Endothelial cell of umbilical vein (primary cell): ENCODE measurements at regions not wholly inside any gene's neighbourhood (a gene's known extent, or its start where the extent isn't known, plus 50 kb on each side); places are given as distances from the start of the nearest gene placed in this dataset.

Source experiments
- BruUV-seq: library from RNA; stranded (reverse); fragments of 400-500 nt; replicated peaks from 2 replicates; lab custom pipeline; 2021; lab: Mats Ljungman, UMichigan
- CTCF ChIA-PET: fragments of 300-600, 350-600 bp; sonication (Branson Sonifier 250); formaldehyde crosslinking; loops from one replicate; lab custom pipeline; 2021; ENCODE audit warnings: antibody characterized with exemption, inconsistent platforms; lab: Charles Lee
- POLR2A ChIA-PET: fragments of 300-600, 350-600 bp; sonication (Branson Sonifier 250); formaldehyde crosslinking; loops from one replicate; lab custom pipeline; 2021; ENCODE audit warnings: antibody characterized with exemption, inconsistent platforms; lab: Charles Lee
- DNase-seq: peaks from one replicate; pipeline ENCODE4 v3.0.0-alpha.2; 2011; ENCODE audit warnings: low read depth, low spot score
- FAIRE-seq: peaks from 2 replicates; lab custom pipeline; 2011; peaks lifted over from hg19 to GRCh38; lab: Jason Lieb, UNC
- H2AFZ ChIP-seq: 2 replicates; pipeline ENCODE4 v1.6.0; 2012; ENCODE audit warnings: low read depth, low read length, control low read depth, inconsistent platforms
- H3K27ac ChIP-seq: 2 replicates; pipeline ENCODE4 v1.5.1; 2011; ENCODE audit warnings: low read depth, mild to moderate bottlenecking, control low read depth, low read length, moderate library complexity; ENCODE audit not compliant: insufficient read depth
- H3K27me3 ChIP-seq, 2 experiments: 2 replicates each; pipeline versions ENCODE4 v1.6.0 to v1.6.1; 2011; ENCODE audit warnings: low read length in 2 of 2, mixed read lengths in 1 of 2; ENCODE audit not compliant: control insufficient read depth in 2 of 2, insufficient read depth in 2 of 2
- H3K36me3 ChIP-seq, 2 experiments: 2 replicates in 1 of 2; 3 replicates in 1 of 2; pipeline ENCODE4 v1.5.1; 2011; ENCODE audit warnings: low read length in 2 of 2, mild to moderate bottlenecking in 1 of 2, moderate library complexity in 1 of 2; ENCODE audit not compliant: control insufficient read depth in 2 of 2, insufficient read depth in 2 of 2; ENCODE audit errors: extremely low read depth in 1 of 2
- H3K4me1 ChIP-seq: 3 replicates; pipeline ENCODE4 v1.5.1; 2011; ENCODE audit warnings: mild to moderate bottlenecking, low read length; ENCODE audit not compliant: control insufficient read depth, insufficient read depth; ENCODE audit errors: extremely low read depth
- H3K4me2 ChIP-seq: 2 replicates; pipeline ENCODE4 v1.6.1; 2011; ENCODE audit warnings: low read length, control low read depth, mixed read lengths; ENCODE audit not compliant: insufficient read depth
- H3K4me3 ChIP-seq, 3 experiments: fragments of 200-600 bp in 1 of 3; sonication (generic), shearing (Covaris generic) in 1 of 3; replicated peaks in 1 of 3; 2 replicates each; pipeline ENCODE4 v1.5.1; 2011 to 2016; ENCODE audit warnings: control low read depth in 3 of 3, low read length in 3 of 3, mild to moderate bottlenecking in 2 of 3, inconsistent platforms in 1 of 3, low read depth in 1 of 3, moderate library complexity in 1 of 3; ENCODE audit not compliant: insufficient read depth in 1 of 3
- H3K79me2 ChIP-seq: 2 replicates; pipeline ENCODE4 v1.6.0; 2012; ENCODE audit warnings: low read length, inconsistent platforms; ENCODE audit not compliant: control insufficient read depth, insufficient read depth
- H3K9ac ChIP-seq: replicated peaks from 2 replicates; pipeline ENCODE3; 2011; ENCODE audit warnings: low read length, control low read depth; ENCODE audit not compliant: insufficient read depth; ENCODE audit errors: extremely low read depth
- H3K9me1 ChIP-seq: replicated peaks from 3 replicates; pipeline ENCODE4 v1.6.0; 2011; ENCODE audit warnings: mild to moderate bottlenecking, low read length; ENCODE audit not compliant: control insufficient read depth, insufficient read depth; ENCODE audit errors: extremely low read depth
- H3K9me3 ChIP-seq: replicated peaks from 2 replicates; pipeline ENCODE4 v1.5.1; 2012; ENCODE audit warnings: low read length, inconsistent platforms; ENCODE audit not compliant: control insufficient read depth, insufficient read depth
- H4K20me1 ChIP-seq: replicated peaks from 2 replicates; pipeline ENCODE3; 2011; ENCODE audit warnings: mild to moderate bottlenecking, low read length; ENCODE audit not compliant: control insufficient read depth, insufficient read depth; ENCODE audit errors: extremely low read depth
- CTCF ChIP-seq, 2 donors: IDR thresholded peaks; 1 replicate in 1 of 2; 2 replicates in 1 of 2; pipeline ENCODE4 v1.5.1; 2011; ENCODE audit warnings: low read length in 2 of 2, mild to moderate bottlenecking in 2 of 2, moderate library complexity in 2 of 2, control low read depth in 1 of 2, inconsistent platforms in 1 of 2, low read depth in 1 of 2; ENCODE audit not compliant: insufficient read depth in 1 of 2; ENCODE audit errors: extremely low read depth in 1 of 2
- EZH2 ChIP-seq: IDR thresholded peaks from 2 replicates; pipeline ENCODE4 v1.6.1; 2012; ENCODE audit warnings: borderline replicate concordance, low read depth, mild to moderate bottlenecking, moderate library complexity, low read length, inconsistent platforms; ENCODE audit not compliant: severe bottlenecking
- GATA2 ChIP-seq: IDR thresholded peaks from 2 replicates; pipeline ENCODE4 v1.7.0; 2011; ENCODE audit warnings: low read depth, mild to moderate bottlenecking, moderate library complexity, mixed read lengths, low read length; ENCODE audit not compliant: insufficient read length, insufficient read depth
- JUN ChIP-seq: IDR thresholded peaks from 2 replicates; pipeline ENCODE4 v1.6.1; 2011; ENCODE audit warnings: borderline replicate concordance, low read depth; ENCODE audit not compliant: insufficient read length, insufficient read depth
- MYC ChIP-seq: IDR thresholded peaks from one replicate; pipeline ENCODE4 v1.6.1; 2011; ENCODE audit warnings: mild to moderate bottlenecking, low read depth, low read length
- POLR2AphosphoS5 ChIP-seq: IDR thresholded peaks from 2 replicates; pipeline ENCODE4 v1.6.1; 2012; ENCODE audit warnings: low read depth, mild to moderate bottlenecking, control low read depth, low read length, moderate library complexity; ENCODE audit not compliant: insufficient read depth
- dilution Hi-C: fragments of 300-500 bp; cut with MboI; formaldehyde crosslinking; loops from one replicate; pipeline ENCODE4 v1.15.0; 2019; ENCODE audit warnings: low sequenced_read_pairs; ENCODE audit not compliant: extremely low pct_ligation_motif_present
- intact Hi-C: fragments of 100-400 bp; cut with micrococcal nuclease; formaldehyde crosslinking; loops from one replicate; pipeline ENCODE4 v1.10.0; 2022
- TF ChIP-seq, protein P1 (sequence below): IDR thresholded peaks from 2 replicates; pipeline ENCODE4 v1.6.1; 2011; ENCODE audit not compliant: insufficient read depth, insufficient read length

DNA sequence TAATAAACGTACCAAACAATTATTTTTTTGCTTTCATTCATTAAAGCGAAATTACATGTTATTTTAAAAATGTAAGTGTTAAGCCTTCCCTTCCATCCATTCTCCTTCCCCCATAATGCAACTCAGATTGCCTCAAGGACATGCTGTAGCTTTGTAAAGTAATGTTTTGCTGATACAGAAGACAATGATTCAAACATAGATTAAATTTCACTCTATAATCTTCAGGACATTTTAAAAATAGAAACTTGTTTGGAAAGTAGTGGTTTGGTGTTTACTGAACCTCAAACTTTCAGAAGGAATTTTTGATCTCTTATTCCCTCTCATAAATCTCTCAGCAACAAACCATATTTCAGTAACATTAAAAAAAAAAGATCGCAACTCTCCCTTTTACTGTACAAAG is 350.9 kb upstream of the HSF2 start:
- DNase-seq = no peak
- dilution Hi-C loops = no loop called here
- CTCF ChIA-PET = interaction anchor here (2.0 kb wide), 1 partner anchor 14 kb away, joined by 6 read pairs; no protein-coding TSS in a partner anchor
- no peak overlapping the region for H3K4me3 ChIP-seq
- no peaks in the 10 kb centered on the region for H3K9me1 ChIP-seq
- H3K27me3 ChIP-seq = peaks cover 0 to 1% of the 10 kb centered on the region in 2 experiments
- no TSS peak for BruUV-seq
- H3K36me3 ChIP-seq = no peaks in the 10 kb centered on the region
- no peak overlapping the region for H3K27ac ChIP-seq
- no peak overlapping the region for H3K4me2 ChIP-seq
- no peaks in the 10 kb centered on the region for H3K9me3 ChIP-seq
- no peaks in the 10 kb centered on the region for H3K4me1 ChIP-seq
- H3K79me2 ChIP-seq = no peaks in the 10 kb centered on the region
- FAIRE-seq = no peak
- no peak overlapping the region for H3K9ac ChIP-seq
- H2AFZ ChIP-seq = no peak overlapping the region
- intact Hi-C loops = no loop called here
- H4K20me1 ChIP-seq = no peaks in the 10 kb centered on the region
- POLR2A ChIA-PET = no interaction called here
- TF ChIP-seq POLR2AphosphoS5 = no peak
- no peak for TF ChIP-seq EZH2
- TF ChIP-seq GATA2 = no peak

DNA sequence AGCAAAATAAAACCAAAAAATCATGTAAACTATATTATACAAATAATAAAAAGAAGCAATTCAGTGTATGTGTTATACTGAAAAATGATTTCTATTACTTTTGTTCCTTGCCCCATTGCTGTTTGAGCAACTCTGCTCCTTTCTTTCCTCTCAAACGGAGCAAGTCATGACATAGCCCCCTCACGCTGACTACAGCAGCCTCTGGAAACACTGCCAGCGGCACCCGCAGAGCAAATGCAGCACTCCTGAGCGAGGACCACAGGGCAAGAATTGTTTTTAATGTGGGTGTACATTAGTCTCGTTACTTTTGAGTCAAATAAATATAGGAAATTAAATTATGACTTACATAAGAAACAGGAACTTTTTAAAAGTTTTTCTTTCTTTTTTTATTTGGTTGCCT is 350.1 kb upstream of the HSF2 start:
- Histone ChIP-seq H3K36me3 (no peaks in the 10 kb centered on the region), H3K4me3 (no peak overlapping the region), H3K9me1 (no peaks in the 10 kb centered on the region), H3K4me2 (no peak overlapping the region), H3K9me3 (no peaks in the 10 kb centered on the region), H3K4me1 (no peaks in the 10 kb centered on the region), H4K20me1 (no peaks in the 10 kb centered on the region), H3K27me3 (no peaks in the 10 kb centered on the region), H2AFZ (no peak overlapping the region), H3K9ac (no peak overlapping the region), H3K27ac (no peak overlapping the region), H3K79me2 (no peaks in the 10 kb centered on the region)
- no TSS peak for BruUV-seq
- no peak for FAIRE-seq
- no peak for TF ChIP-seq MYC
- TF ChIP-seq JUN = no peak
- TF ChIP-seq, protein P1, sequence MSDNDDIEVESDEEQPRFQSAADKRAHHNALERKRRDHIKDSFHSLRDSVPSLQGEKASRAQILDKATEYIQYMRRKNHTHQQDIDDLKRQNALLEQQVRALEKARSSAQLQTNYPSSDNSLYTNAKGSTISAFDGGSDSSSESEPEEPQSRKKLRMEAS = no peak
- no peak for TF ChIP-seq POLR2AphosphoS5
- TF ChIP-seq CTCF (IDR thresholded peaks at IDR 0.05; ENCODE audit: extremely low read depth in 1 of 2, insufficient read depth in 1 of 2, low read depth in 1 of 2, low read length in 2 of 2) = no peak
- intact Hi-C loops = no loop called here
- ChIA-PET POLR2A (no interaction called here), CTCF (no interaction called here)
- no peak for DNase-seq
- dilution Hi-C loops = no loop called here
